Caco-2 (cell line): ENCODE measurements at regions not wholly inside any gene's neighbourhood (a gene's known extent, or its start where the extent isn't known, plus 50 kb on each side); places are given as distances from the start of the nearest gene placed in this dataset.
A peak's percentile ranks its signal among the peaks of the same experiment; 100 is the strongest.

Source experiments
- BruUV-seq: library from RNA; stranded (reverse); fragments of 400-500 nt; replicated peaks from 2 replicates; lab custom pipeline; 2021; lab: Mats Ljungman, UMichigan
- CTCF ChIA-PET: fragments of 300-600 bp; sonication (Branson Sonifier 250); formaldehyde crosslinking; loops from one replicate; lab custom pipeline; 2022; ENCODE audit warnings: antibody characterized with exemption; lab: Charles Lee
- POLR2A ChIA-PET: fragments of 300-600 bp; sonication (Branson Sonifier 250); formaldehyde crosslinking; loops from one replicate; lab custom pipeline; 2022; ENCODE audit warnings: antibody characterized with exemption; lab: Charles Lee
- DNase-seq, 2 experiments: peaks; one replicate each; pipeline versions ENCODE4 v3.0.0 to v3.0.0-alpha.2; 2020 to 2022
- H3K27me3 ChIP-seq: replicated peaks from 2 replicates; pipeline ENCODE4 v1.6.0; 2011; ENCODE audit warnings: low read length; ENCODE audit not compliant: control insufficient read depth, insufficient read depth
- H3K36me3 ChIP-seq: 2 replicates; pipeline ENCODE4 v1.5.1; 2011; ENCODE audit warnings: low read length; ENCODE audit not compliant: control insufficient read depth, insufficient read depth
- H3K4me1 ChIP-seq: fragments of 250-450 bp; sonication (Bioruptor Pico); 2 replicates; pipeline ENCODE4 v1.5.1; 2020; ENCODE audit warnings: mild to moderate bottlenecking
- H3K4me3 ChIP-seq: 2 replicates; pipeline ENCODE4 v1.5.1; 2011; ENCODE audit warnings: low read depth, mild to moderate bottlenecking, control low read depth, low read length
- H3K9me3 ChIP-seq: fragments of 250-450 bp; sonication (Bioruptor Pico); 2 replicates; pipeline ENCODE4 v1.5.1; 2020; ENCODE audit warnings: mild to moderate bottlenecking, moderate library complexity
- H3K27ac Mint-ChIP-seq: one replicate; pipeline ENCODE4 v1.8.0; 2022; ENCODE audit warnings: mixed read lengths; ENCODE audit not compliant: unreplicated experiment
- H3K27me3 Mint-ChIP-seq: one replicate; pipeline ENCODE4 v1.8.0; 2022; ENCODE audit warnings: mixed read lengths; ENCODE audit not compliant: insufficient read depth, unreplicated experiment
- H3K36me3 Mint-ChIP-seq: one replicate; pipeline ENCODE4 v1.8.0; 2022; ENCODE audit warnings: mild to moderate bottlenecking, mixed read lengths; ENCODE audit not compliant: insufficient read depth, unreplicated experiment
- H3K4me1 Mint-ChIP-seq: one replicate; pipeline ENCODE4 v1.8.0; 2022; ENCODE audit warnings: low read depth, mixed read lengths; ENCODE audit not compliant: unreplicated experiment
- H3K4me3 Mint-ChIP-seq: one replicate; pipeline ENCODE4 v1.8.0; 2022; ENCODE audit warnings: mild to moderate bottlenecking, moderate library complexity, mixed read lengths; ENCODE audit not compliant: unreplicated experiment
- H3K9me3 Mint-ChIP-seq: one replicate; pipeline ENCODE4 v1.8.0; 2022; ENCODE audit warnings: mixed read lengths; ENCODE audit not compliant: unreplicated experiment
- CTCF ChIP-seq, 2 experiments: fragments of 200-600 bp in 1 of 2; IDR thresholded peaks; 1 replicate in 1 of 2; 2 replicates in 1 of 2; pipeline versions ENCODE4 v1.5.1 to v1.8.0; 2011 to 2022; ENCODE audit warnings: antibody characterized with exemption in 1 of 2, control low read depth in 1 of 2, inconsistent platforms in 1 of 2, low read depth in 1 of 2, low read length in 1 of 2, mild to moderate bottlenecking in 1 of 2, moderate library complexity in 1 of 2; ENCODE audit not compliant: insufficient read depth in 1 of 2, severe bottlenecking in 1 of 2, unreplicated experiment in 1 of 2
- intact Hi-C: fragments of 100-400 bp; cut with micrococcal nuclease; formaldehyde crosslinking; loops from one replicate; pipeline ENCODE4 v1.10.0; 2022; ENCODE audit not compliant: unreplicated experiment

GRCh38 chr7:92987538-92987937, 130.2 kb downstream of the SAMD9 start:
- Histone ChIP-seq H3K4me1 (0 out of 2 replicates have a peak, but pooled peaks cover 10% of the 10 kb centered on the region), H3K36me3 (no peaks in the 10 kb centered on the region), H3K4me3 (no peak overlapping the region), H3K27me3 (no peaks in the 10 kb centered on the region), H3K9me3 (no peaks in the 10 kb centered on the region)
- Mint-ChIP-seq H3K27me3 (peaks cover 3% of the 10 kb centered on the region), H3K36me3 (no peaks in the 10 kb centered on the region), H3K9me3 (peaks cover 23% of the 10 kb centered on the region), H3K27ac (peak overlapping the region; percentile 32), H3K4me3 (no peak overlapping the region), H3K4me1 (peaks cover 11% of the 10 kb centered on the region)
- DNase-seq, result no peak
- no TSS peak for BruUV-seq
- no peak for TF ChIP-seq CTCF (IDR thresholded peaks at IDR 0.05; ENCODE audit: insufficient read depth in 1 of 2, low read depth in 1 of 2, low read length in 1 of 2, severe bottlenecking in 1 of 2, unreplicated experiment in 1 of 2)
- POLR2A ChIA-PET, result no interaction called here
- intact Hi-C loops, result no loop called here
- CTCF ChIA-PET, result interaction anchor here (1.2 to 1.4 kb wide), 2 partner anchors 107 to 377 kb away, joined by 3 to 17 read pairs; no protein-coding TSS in a partner anchor

GRCh38 chr7:92987095-92987494, 130.7 kb downstream of the SAMD9 start:
- CTCF ChIA-PET, result interaction anchor here (1.2 kb wide), 1 partner anchor 377 kb away, joined by 3 read pairs; no protein-coding TSS in a partner anchor

GRCh38 chr7:92982928-92983327, 134.9 kb downstream of the SAMD9 start:
- Histone ChIP-seq H3K36me3 (no peaks in the 10 kb centered on the region), H3K4me1 (0 out of 2 replicates have a peak, but pooled peaks cover 3% of the 10 kb centered on the region), H3K27me3 (no peaks in the 10 kb centered on the region), H3K4me3 (no peak overlapping the region), H3K9me3 (0 out of 2 replicates have a peak, but pooled peaks cover 5% of the 10 kb centered on the region)
- CTCF ChIA-PET, result no interaction called here
- H3K4me1 Mint-ChIP-seq, result peaks cover 3% of the 10 kb centered on the region
- DNase-seq, result no peak
- H3K4me3 Mint-ChIP-seq, result no peak overlapping the region
- POLR2A ChIA-PET, result no interaction called here
- peaks cover 23% of the 10 kb centered on the region for H3K9me3 Mint-ChIP-seq
- H3K27me3 Mint-ChIP-seq, result peaks cover 3% of the 10 kb centered on the region
- intact Hi-C loops, result no loop called here
- no peak overlapping the region for H3K27ac Mint-ChIP-seq
- no peak for TF ChIP-seq CTCF (IDR thresholded peaks at IDR 0.05; ENCODE audit: insufficient read depth in 1 of 2, low read depth in 1 of 2, low read length in 1 of 2, severe bottlenecking in 1 of 2, unreplicated experiment in 1 of 2)
- BruUV-seq, result no TSS peak
- no peaks in the 10 kb centered on the region for H3K36me3 Mint-ChIP-seq

More at GRCh38 chr7:92987095-92987494, 130.7 kb downstream of the SAMD9 start:
- DNase-seq, result no peak
- no peaks in the 10 kb centered on the region for H3K36me3 Mint-ChIP-seq
- H3K36me3 ChIP-seq, result no peaks in the 10 kb centered on the region
- H3K4me1 Mint-ChIP-seq, result peaks cover 11% of the 10 kb centered on the region
- no peak overlapping the region for H3K27ac Mint-ChIP-seq
- H3K27me3 ChIP-seq, result no peaks in the 10 kb centered on the region
- H3K4me3 ChIP-seq, result no peak overlapping the region
- H3K4me1 ChIP-seq, result 0 out of 2 replicates have a peak, but pooled peaks cover 10% of the 10 kb centered on the region
- H3K27me3 Mint-ChIP-seq, result peaks cover 3% of the 10 kb centered on the region
- no peaks in the 10 kb centered on the region for H3K9me3 ChIP-seq
- POLR2A ChIA-PET, result no interaction called here
- TF ChIP-seq CTCF (IDR thresholded peaks at IDR 0.05; ENCODE audit: insufficient read depth in 1 of 2, low read depth in 1 of 2, low read length in 1 of 2, severe bottlenecking in 1 of 2, unreplicated experiment in 1 of 2), result no peak
- peaks cover 23% of the 10 kb centered on the region for H3K9me3 Mint-ChIP-seq
- H3K4me3 Mint-ChIP-seq, result no peak overlapping the region
- intact Hi-C loops, result no loop called here
- BruUV-seq, result no TSS peak
